GM12878 (cell line): ENCODE measurements at regions not wholly inside any gene's neighbourhood (a gene's known extent, or its start where the extent isn't known, plus 50 kb on each side); places are given as distances from the start of the nearest gene placed in this dataset.

Experiments used
- ATAC-seq: fragments of 200-7000 bp; cut with Tn5 transposase; 3 replicates; pipeline ENCODE4 v1.9.1; 2020; ENCODE audit warnings: mild to moderate bottlenecking, moderate library complexity
- BruUV-seq: library from RNA; stranded (reverse); fragments of 400-500 nt; replicated peaks from 2 replicates; lab custom pipeline; 2021; lab: Mats Ljungman, UMichigan
- CTCF ChIA-PET: fragments of 300-600 bp; sonication (Branson Sonifier 250); formaldehyde crosslinking; extraction: SDS; loops from one replicate; lab custom pipeline; 2021; ENCODE audit warnings: inconsistent platforms; lab: Yijun Ruan, JAX
- POLR2A ChIA-PET: fragments of 350-600 bp; formaldehyde crosslinking; extraction: SDS; loops from one replicate; lab custom pipeline; 2021; ENCODE audit warnings: inconsistent platforms; lab: Charles Lee
- RAD21 ChIA-PET: fragments of 300-600 bp; sonication (Branson Sonifier 250); formaldehyde crosslinking; loops from one replicate; lab custom pipeline; 2023; ENCODE audit warnings: antibody characterized with exemption; ENCODE audit not compliant: unreplicated experiment; lab: Charles Lee
- SMC1A ChIA-PET: fragments of 300-600 bp; sonication (Branson Sonifier 250); formaldehyde crosslinking; loops from one replicate; lab custom pipeline; 2023; ENCODE audit not compliant: unreplicated experiment, uncharacterized antibody; lab: Charles Lee
- DNase-seq: peaks from one replicate; pipeline ENCODE4 v3.0.0-alpha.2; 2011; ENCODE audit warnings: low read depth, low spot score
- FAIRE-seq: peaks from 3 replicates; lab custom pipeline; 2011; peaks lifted over from hg19 to GRCh38; lab: Jason Lieb, UNC
- H2AFZ ChIP-seq: 2 replicates; pipeline ENCODE4 v1.6.0; 2011; ENCODE audit warnings: low read depth, low read length, control low read depth; ENCODE audit not compliant: control insufficient read depth
- H3K27ac ChIP-seq: 2 replicates; pipeline ENCODE4 v1.5.1; 2011; ENCODE audit warnings: control low read depth; ENCODE audit not compliant: control insufficient read depth, insufficient read depth
- H3K27me3 ChIP-seq, 2 experiments: replicated peaks in 1 of 2; 2 replicates each; pipeline versions ENCODE4 v1.6.0 to v1.6.1; 2011; ENCODE audit warnings: low read length in 1 of 2; ENCODE audit not compliant: control insufficient read depth in 2 of 2, insufficient read depth in 2 of 2
- H3K36me3 ChIP-seq, 2 experiments: 2 replicates each; pipeline ENCODE4 v1.5.1; 2011; ENCODE audit warnings: low read length in 1 of 2; ENCODE audit not compliant: control insufficient read depth in 2 of 2, insufficient read depth in 2 of 2
- H3K4me1 ChIP-seq: 2 replicates; pipeline ENCODE4 v1.6.1; 2011; ENCODE audit warnings: mild to moderate bottlenecking, low read length, moderate library complexity, mixed read lengths; ENCODE audit not compliant: control insufficient read depth, insufficient read depth
- H3K4me2 ChIP-seq: 2 replicates; pipeline ENCODE4 v1.6.0; 2011; ENCODE audit warnings: control low read depth; ENCODE audit not compliant: control insufficient read depth, insufficient read depth
- H3K4me3 ChIP-seq: fragments of 200-600 bp; sonication (generic); 2 replicates; pipeline ENCODE4 v1.5.1; 2016
- H3K79me2 ChIP-seq: 2 replicates; pipeline ENCODE4 v1.6.0; 2011; ENCODE audit warnings: low read length; ENCODE audit not compliant: control insufficient read depth, insufficient read depth
- H3K9ac ChIP-seq: 2 replicates; pipeline ENCODE4 v1.8.0; 2011; ENCODE audit warnings: low read length, control low read depth, mixed read lengths; ENCODE audit not compliant: control insufficient read depth, insufficient read depth
- H3K9me3 ChIP-seq: replicated peaks from 3 replicates; pipeline ENCODE4 v1.5.1; 2011; ENCODE audit warnings: mild to moderate bottlenecking, low read length; ENCODE audit not compliant: control insufficient read depth, insufficient read depth
- H4K20me1 ChIP-seq: 2 replicates; pipeline ENCODE4 v1.6.0; 2011; ENCODE audit not compliant: control insufficient read depth, insufficient read depth
- ATF7 ChIP-seq: fragments of 450-650 bp; IDR thresholded peaks from 2 replicates; pipeline ENCODE4 v1.6.1; 2016; ENCODE audit warnings: low read depth, mild to moderate bottlenecking
- CREB1 ChIP-seq: IDR thresholded peaks from 2 replicates; pipeline ENCODE4 v1.6.1; 2012; ENCODE audit warnings: low read depth, mild to moderate bottlenecking, inconsistent platforms
- CREM ChIP-seq: IDR thresholded peaks from 2 replicates; pipeline ENCODE4 v1.6.1; 2014; ENCODE audit warnings: antibody characterized with exemption, low read depth
- FOXK2 ChIP-seq: fragments of 450-650 bp; IDR thresholded peaks from 2 replicates; pipeline ENCODE4 v1.6.1; 2017; ENCODE audit warnings: mild to moderate bottlenecking, moderate library complexity
- GABPA ChIP-seq: IDR thresholded peaks from 2 replicates; pipeline ENCODE4 v1.6.1; 2014; ENCODE audit warnings: antibody characterized with exemption, low read depth, mild to moderate bottlenecking, inconsistent platforms
- MEF2B ChIP-seq: fragments of 450-650 bp; IDR thresholded peaks from 2 replicates; pipeline ENCODE4 v1.6.1; 2018; ENCODE audit warnings: mild to moderate bottlenecking, moderate library complexity; ENCODE audit not compliant: partially characterized antibody, poor library complexity, severe bottlenecking
- MYB ChIP-seq: fragments of 150-350 bp; IDR thresholded peaks from 2 replicates; pipeline ENCODE4 v1.6.1; 2014; ENCODE audit warnings: mild to moderate bottlenecking, low read depth, low read length, borderline replicate concordance
- STAT1 ChIP-seq: fragments of 450-650 bp; conservative IDR thresholded peaks from 2 replicates; pipeline ENCODE4 v1.6.1; 2014; ENCODE audit warnings: antibody characterized with exemption, mild to moderate bottlenecking
- SUZ12 ChIP-seq: fragments of 200-600 bp; sonication (generic); IDR thresholded peaks from one replicate; pipeline ENCODE4 v1.6.1; 2018; ENCODE audit warnings: antibody characterized with exemption, mild to moderate bottlenecking; ENCODE audit not compliant: unreplicated experiment
- ZNF24 ChIP-seq: fragments of 450-650 bp; IDR thresholded peaks from 2 replicates; pipeline ENCODE4 v1.6.1; 2017; ENCODE audit warnings: antibody characterized with exemption, mild to moderate bottlenecking
- WGBS: methylation state at CpG from one replicate; pipeline ENCODE4 v1.1.6; 2016; ENCODE audit warnings: low lambda C conversion rate; ENCODE audit not compliant: insufficient replicate concordance, insufficient coverage; ENCODE audit errors: missing lambda C conversion rate; 5-methylcytosine and 5-hydroxymethylcytosine counted together
- in situ Hi-C: fragments of 300-500 bp; cut with MboI; formaldehyde crosslinking; loops from 9 replicates; pipeline ENCODE4 v1.14.3; 2018; ENCODE audit warnings: mixed read lengths
- intact Hi-C: fragments of 100-400 bp; cut with micrococcal nuclease; formaldehyde crosslinking; loops from one replicate; pipeline ENCODE4 v1.14.2; 2022; ENCODE audit not compliant: unreplicated experiment
- TF ChIP-seq, protein P1 (sequence below): IDR thresholded peaks from 2 replicates; pipeline ENCODE4 v1.6.1; 2011; ENCODE audit warnings: mild to moderate bottlenecking, low read depth, low read length, moderate library complexity; ENCODE audit not compliant: insufficient replicate concordance
- TF ChIP-seq, protein P2 (sequence below): fragments of 450-650 bp; IDR thresholded peaks from 2 replicates; pipeline ENCODE4 v1.6.1; 2017; ENCODE audit warnings: borderline replicate concordance
- TF ChIP-seq, protein P3 (sequence below): fragments of 450-650 bp; conservative IDR thresholded peaks from 2 replicates; pipeline ENCODE4 v1.6.1; 2017; ENCODE audit warnings: mild to moderate bottlenecking, moderate library complexity
- TF ChIP-seq, protein P4 (sequence below): fragments of 450-650 bp; IDR thresholded peaks from 2 replicates; pipeline ENCODE4 v1.6.1; 2017; ENCODE audit warnings: low read depth, mild to moderate bottlenecking, moderate library complexity

DNA sequence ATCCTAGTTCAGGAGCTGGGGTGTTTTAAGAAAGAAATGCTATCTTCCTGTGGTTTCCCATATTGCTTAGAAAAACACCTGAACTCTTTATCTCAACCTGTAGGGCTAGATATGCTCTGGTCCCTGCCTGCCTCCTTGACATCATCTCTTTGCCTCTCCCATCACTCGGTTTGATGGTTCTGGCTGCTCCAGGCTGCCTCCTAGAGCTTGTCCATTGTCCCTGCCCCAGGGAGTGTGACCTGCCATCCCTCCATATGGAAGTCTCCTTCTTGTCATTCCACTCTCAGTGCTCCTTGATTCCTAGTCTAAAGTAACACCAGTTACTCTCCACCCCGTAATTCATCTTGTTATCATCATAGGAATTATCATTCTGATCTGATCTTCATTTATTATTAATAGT lies 369.0 kb upstream of the EEF2KMT start:
- 5% methylated on average over 2 of the region's 2 CpGs for WGBS

DNA sequence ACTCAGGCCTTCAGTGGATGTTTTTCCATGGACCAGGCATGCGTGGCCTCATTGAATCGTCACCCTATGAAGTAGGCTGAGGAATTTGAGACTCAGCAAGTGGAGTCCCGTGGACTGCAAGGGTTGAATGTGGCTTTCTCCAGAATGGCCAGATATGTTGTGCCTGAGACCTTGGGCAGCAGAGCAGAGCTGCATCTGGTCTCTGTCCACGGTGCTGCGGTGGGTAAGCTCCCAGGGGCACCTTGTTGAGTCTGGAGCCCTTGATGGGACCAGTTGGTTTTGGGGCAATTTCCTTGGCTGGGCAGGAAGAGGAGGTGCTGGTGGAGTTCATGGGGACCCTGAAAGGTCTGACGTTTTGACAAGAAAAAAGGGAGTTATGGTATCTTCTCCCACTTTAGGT lies 368.1 kb upstream of the EEF2KMT start:
- DNase-seq (no peak), FAIRE-seq (no peak), ATAC-seq (no peak)
- no TSS peak for BruUV-seq
- no peak overlapping the region for H2AFZ ChIP-seq
- CTCF ChIA-PET: no interaction called here
- H3K4me2 ChIP-seq: no peak overlapping the region
- SMC1A ChIA-PET: no interaction called here
- in situ Hi-C loops (no loop called here), intact Hi-C loops (no loop called here)
- no peaks in the 10 kb centered on the region for H3K4me1 ChIP-seq
- H3K4me3 ChIP-seq: no peak overlapping the region
- POLR2A ChIA-PET: no interaction called here
- RAD21 ChIA-PET: no interaction called here
- no peaks in the 10 kb centered on the region for H3K9me3 ChIP-seq
- no peaks in the 10 kb centered on the region for H3K27me3 ChIP-seq
- no peak overlapping the region for H3K9ac ChIP-seq
- WGBS: 8% methylated on average over 6 of the region's 6 CpGs
- H4K20me1 ChIP-seq: no peaks in the 10 kb centered on the region
- H3K79me2 ChIP-seq: no peaks in the 10 kb centered on the region
- H3K27ac ChIP-seq: no peak overlapping the region
- no peaks in the 10 kb centered on the region for H3K36me3 ChIP-seq
- no peak for TF ChIP-seq SUZ12
- no peak for TF ChIP-seq FOXK2
- no peak for TF ChIP-seq CREB1
- TF ChIP-seq, protein P1, sequence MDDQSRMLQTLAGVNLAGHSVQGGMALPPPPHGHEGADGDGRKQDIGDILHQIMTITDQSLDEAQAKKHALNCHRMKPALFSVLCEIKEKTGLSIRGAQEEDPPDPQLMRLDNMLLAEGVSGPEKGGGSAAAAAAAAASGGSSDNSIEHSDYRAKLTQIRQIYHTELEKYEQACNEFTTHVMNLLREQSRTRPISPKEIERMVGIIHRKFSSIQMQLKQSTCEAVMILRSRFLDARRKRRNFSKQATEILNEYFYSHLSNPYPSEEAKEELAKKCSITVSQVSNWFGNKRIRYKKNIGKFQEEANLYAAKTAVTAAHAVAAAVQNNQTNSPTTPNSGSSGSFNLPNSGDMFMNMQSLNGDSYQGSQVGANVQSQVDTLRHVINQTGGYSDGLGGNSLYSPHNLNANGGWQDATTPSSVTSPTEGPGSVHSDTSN: no peak
- TF ChIP-seq MEF2B: no peak
- no peak for TF ChIP-seq STAT1
- TF ChIP-seq, protein P2, sequence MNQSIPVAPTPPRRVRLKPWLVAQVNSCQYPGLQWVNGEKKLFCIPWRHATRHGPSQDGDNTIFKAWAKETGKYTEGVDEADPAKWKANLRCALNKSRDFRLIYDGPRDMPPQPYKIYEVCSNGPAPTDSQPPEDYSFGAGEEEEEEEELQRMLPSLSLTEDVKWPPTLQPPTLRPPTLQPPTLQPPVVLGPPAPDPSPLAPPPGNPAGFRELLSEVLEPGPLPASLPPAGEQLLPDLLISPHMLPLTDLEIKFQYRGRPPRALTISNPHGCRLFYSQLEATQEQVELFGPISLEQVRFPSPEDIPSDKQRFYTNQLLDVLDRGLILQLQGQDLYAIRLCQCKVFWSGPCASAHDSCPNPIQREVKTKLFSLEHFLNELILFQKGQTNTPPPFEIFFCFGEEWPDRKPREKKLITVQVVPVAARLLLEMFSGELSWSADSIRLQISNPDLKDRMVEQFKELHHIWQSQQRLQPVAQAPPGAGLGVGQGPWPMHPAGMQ: no peak
- TF ChIP-seq, protein P3, sequence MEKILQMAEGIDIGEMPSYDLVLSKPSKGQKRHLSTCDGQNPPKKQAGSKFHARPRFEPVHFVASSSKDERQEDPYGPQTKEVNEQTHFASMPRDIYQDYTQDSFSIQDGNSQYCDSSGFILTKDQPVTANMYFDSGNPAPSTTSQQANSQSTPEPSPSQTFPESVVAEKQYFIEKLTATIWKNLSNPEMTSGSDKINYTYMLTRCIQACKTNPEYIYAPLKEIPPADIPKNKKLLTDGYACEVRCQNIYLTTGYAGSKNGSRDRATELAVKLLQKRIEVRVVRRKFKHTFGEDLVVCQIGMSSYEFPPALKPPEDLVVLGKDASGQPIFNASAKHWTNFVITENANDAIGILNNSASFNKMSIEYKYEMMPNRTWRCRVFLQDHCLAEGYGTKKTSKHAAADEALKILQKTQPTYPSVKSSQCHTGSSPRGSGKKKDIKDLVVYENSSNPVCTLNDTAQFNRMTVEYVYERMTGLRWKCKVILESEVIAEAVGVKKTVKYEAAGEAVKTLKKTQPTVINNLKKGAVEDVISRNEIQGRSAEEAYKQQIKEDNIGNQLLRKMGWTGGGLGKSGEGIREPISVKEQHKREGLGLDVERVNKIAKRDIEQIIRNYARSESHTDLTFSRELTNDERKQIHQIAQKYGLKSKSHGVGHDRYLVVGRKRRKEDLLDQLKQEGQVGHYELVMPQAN: no peak

More for the DNA sequence above, 369.0 kb upstream of the EEF2KMT start:
- Histone ChIP-seq H3K9ac (no peak overlapping the region), H2AFZ (no peak overlapping the region), H4K20me1 (no peaks in the 10 kb centered on the region), H3K36me3 (no peaks in the 10 kb centered on the region), H3K27me3 (no peaks in the 10 kb centered on the region), H3K79me2 (no peaks in the 10 kb centered on the region), H3K4me2 (no peak overlapping the region), H3K4me3 (no peak overlapping the region), H3K4me1 (no peaks in the 10 kb centered on the region)
- DNase-seq (no peak), FAIRE-seq (no peak), ATAC-seq (no peak)
- RAD21 ChIA-PET: no interaction called here
- CTCF ChIA-PET: no interaction called here
- POLR2A ChIA-PET: no interaction called here
- SMC1A ChIA-PET: no interaction called here
- no peak for TF ChIP-seq GABPA
- TF ChIP-seq ATF7: no peak
- TF ChIP-seq MYB: no peak
- TF ChIP-seq CREM: no peak
- TF ChIP-seq ZNF24: no peak
- TF ChIP-seq, protein P4, sequence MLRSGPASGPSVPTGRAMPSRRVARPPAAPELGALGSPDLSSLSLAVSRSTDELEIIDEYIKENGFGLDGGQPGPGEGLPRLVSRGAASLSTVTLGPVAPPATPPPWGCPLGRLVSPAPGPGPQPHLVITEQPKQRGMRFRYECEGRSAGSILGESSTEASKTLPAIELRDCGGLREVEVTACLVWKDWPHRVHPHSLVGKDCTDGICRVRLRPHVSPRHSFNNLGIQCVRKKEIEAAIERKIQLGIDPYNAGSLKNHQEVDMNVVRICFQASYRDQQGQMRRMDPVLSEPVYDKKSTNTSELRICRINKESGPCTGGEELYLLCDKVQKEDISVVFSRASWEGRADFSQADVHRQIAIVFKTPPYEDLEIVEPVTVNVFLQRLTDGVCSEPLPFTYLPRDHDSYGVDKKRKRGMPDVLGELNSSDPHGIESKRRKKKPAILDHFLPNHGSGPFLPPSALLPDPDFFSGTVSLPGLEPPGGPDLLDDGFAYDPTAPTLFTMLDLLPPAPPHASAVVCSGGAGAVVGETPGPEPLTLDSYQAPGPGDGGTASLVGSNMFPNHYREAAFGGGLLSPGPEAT: no peak
- TF ChIP-seq, all 136 proteins: peak for 0
- intact Hi-C loops (no loop called here), in situ Hi-C loops (no loop called here)
- Histone ChIP-seq H3K9me3 (no peaks in the 10 kb centered on the region), H3K27ac (no peak overlapping the region)
- BruUV-seq: no TSS peak
